Nephron progenitor cell (in vitro differentiated cells): ENCODE measurements at regions not wholly inside any gene's neighbourhood (a gene's known extent, or its start where the extent isn't known, plus 50 kb on each side); places are given as distances from the start of the nearest gene placed in this dataset.

ENCODE experiments used
- DNase-seq: peaks from one replicate; pipeline ENCODE4 v3.0.0; 2021
- H3K27ac Mint-ChIP-seq: 2 replicates; pipeline ENCODE4 v1.8.0; 2021; ENCODE audit warnings: mild to moderate bottlenecking, moderate library complexity, mixed read lengths
- H3K27me3 Mint-ChIP-seq: 2 replicates; pipeline ENCODE4 v1.8.0; 2021; ENCODE audit warnings: mild to moderate bottlenecking, low read depth, mixed read lengths; ENCODE audit not compliant: poor library complexity
- H3K36me3 Mint-ChIP-seq: 2 replicates; pipeline ENCODE4 v1.8.0; 2021; ENCODE audit warnings: low read depth, mixed read lengths
- H3K4me1 Mint-ChIP-seq: 2 replicates; pipeline ENCODE4 v1.8.0; 2021; ENCODE audit warnings: mixed read lengths
- H3K4me3 Mint-ChIP-seq: 2 replicates; pipeline ENCODE4 v1.8.0; 2021; ENCODE audit warnings: mild to moderate bottlenecking, moderate library complexity, mixed read lengths
- H3K9me3 Mint-ChIP-seq: 2 replicates; pipeline ENCODE4 v1.8.0; 2021; ENCODE audit warnings: mild to moderate bottlenecking, moderate library complexity, mixed read lengths
- TF ChIP-seq, protein P1 (sequence below): fragments of 200-600 bp; sonication (generic); IDR thresholded peaks from 2 replicates; pipeline ENCODE4 v1.5.0; 2021; ENCODE audit warnings: antibody characterized with exemption

- H3K4me1 Mint-ChIP-seq = no peaks in the 10 kb centered on the region
- TF ChIP-seq, protein P1, sequence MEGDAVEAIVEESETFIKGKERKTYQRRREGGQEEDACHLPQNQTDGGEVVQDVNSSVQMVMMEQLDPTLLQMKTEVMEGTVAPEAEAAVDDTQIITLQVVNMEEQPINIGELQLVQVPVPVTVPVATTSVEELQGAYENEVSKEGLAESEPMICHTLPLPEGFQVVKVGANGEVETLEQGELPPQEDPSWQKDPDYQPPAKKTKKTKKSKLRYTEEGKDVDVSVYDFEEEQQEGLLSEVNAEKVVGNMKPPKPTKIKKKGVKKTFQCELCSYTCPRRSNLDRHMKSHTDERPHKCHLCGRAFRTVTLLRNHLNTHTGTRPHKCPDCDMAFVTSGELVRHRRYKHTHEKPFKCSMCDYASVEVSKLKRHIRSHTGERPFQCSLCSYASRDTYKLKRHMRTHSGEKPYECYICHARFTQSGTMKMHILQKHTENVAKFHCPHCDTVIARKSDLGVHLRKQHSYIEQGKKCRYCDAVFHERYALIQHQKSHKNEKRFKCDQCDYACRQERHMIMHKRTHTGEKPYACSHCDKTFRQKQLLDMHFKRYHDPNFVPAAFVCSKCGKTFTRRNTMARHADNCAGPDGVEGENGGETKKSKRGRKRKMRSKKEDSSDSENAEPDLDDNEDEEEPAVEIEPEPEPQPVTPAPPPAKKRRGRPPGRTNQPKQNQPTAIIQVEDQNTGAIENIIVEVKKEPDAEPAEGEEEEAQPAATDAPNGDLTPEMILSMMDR = no peak
- H3K27ac Mint-ChIP-seq = no peak overlapping the region
- no peaks in the 10 kb centered on the region for H3K27me3 Mint-ChIP-seq
- no peaks in the 10 kb centered on the region for H3K36me3 Mint-ChIP-seq
- no peaks in the 10 kb centered on the region for H3K9me3 Mint-ChIP-seq
- DNase-seq = no peak
- no peak overlapping the region for H3K4me3 Mint-ChIP-seq
These were observed 765.2 kb upstream of the SEL1L start for GRCh38 chr14:82298811-82299210.

DNA sequence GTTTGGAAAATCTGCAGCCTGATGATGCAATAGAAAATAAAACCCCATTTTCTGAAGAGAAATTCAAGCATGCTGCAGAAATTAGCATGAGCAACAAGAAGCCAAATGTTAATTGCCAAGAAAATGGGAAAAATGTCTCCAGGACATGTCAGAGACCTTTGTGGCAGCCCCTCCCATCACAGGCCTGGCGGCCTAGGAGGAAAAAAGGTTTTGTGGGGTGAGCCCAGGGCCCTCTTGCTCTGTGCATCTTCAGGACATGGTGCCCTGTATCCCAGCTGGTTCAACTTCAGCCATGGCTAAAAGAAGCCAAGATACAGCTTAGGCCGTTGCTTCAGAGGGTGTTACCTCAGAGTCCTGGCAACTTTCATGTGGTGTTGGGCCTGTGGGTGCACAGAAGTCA is 775.5 kb upstream of the SEL1L start:
- Mint-ChIP-seq H3K36me3 (peaks cover 5% of the 10 kb centered on the region), H3K9me3 (peaks cover 16% of the 10 kb centered on the region), H3K4me3 (no peak overlapping the region), H3K27me3 (no peaks in the 10 kb centered on the region), H3K27ac (no peak overlapping the region), H3K4me1 (no peaks in the 10 kb centered on the region)
- DNase-seq = no peak
- TF ChIP-seq, protein P1 = no peak

- no peak overlapping the region for H3K27ac Mint-ChIP-seq
- no peak overlapping the region for H3K4me3 Mint-ChIP-seq
- peaks cover 2% of the 10 kb centered on the region for H3K36me3 Mint-ChIP-seq
- peaks cover 10% of the 10 kb centered on the region for H3K9me3 Mint-ChIP-seq
- TF ChIP-seq, protein P1 = no peak
- no peaks in the 10 kb centered on the region for H3K27me3 Mint-ChIP-seq
- no peaks in the 10 kb centered on the region for H3K4me1 Mint-ChIP-seq
- DNase-seq = no peak
These were observed 780.2 kb upstream of the SEL1L start for GRCh38 chr14:82313889-82314288.

- H3K36me3 Mint-ChIP-seq = no peaks in the 10 kb centered on the region
- H3K27ac Mint-ChIP-seq = no peak overlapping the region
- TF ChIP-seq, protein P1 = no peak
- DNase-seq = no peak
- H3K4me1 Mint-ChIP-seq = no peaks in the 10 kb centered on the region
- peaks cover 16% of the 10 kb centered on the region for H3K9me3 Mint-ChIP-seq
- no peak overlapping the region for H3K4me3 Mint-ChIP-seq
- peaks cover 8% of the 10 kb centered on the region for H3K27me3 Mint-ChIP-seq
These were observed 794.8 kb upstream of the SEL1L start for GRCh38 chr14:82328442-82328841.

DNA sequence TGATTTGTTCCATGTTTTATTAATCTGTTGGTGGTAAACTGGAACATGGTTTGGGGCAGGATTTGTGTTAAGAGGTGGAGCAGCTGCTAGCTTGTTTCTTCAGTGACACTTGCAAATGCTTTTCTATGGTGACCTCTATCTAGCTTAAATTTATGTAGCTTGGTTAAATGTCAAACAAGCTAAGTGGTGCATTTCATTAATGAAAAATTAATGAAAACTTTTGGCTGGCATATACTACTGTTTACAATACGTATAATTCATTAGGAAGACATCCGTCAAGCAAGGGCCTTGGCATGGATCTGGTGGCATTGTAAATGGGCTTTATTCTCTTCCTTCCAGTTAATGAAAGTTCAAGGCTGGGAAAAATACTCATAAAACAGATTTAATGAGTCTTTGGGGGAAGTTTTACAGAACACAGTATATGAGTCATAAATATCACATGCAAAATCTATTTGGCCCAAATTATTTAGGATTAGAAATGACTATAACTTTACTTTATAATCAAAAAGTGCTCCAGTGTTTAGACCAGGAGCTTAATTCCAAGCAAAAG is 807.7 kb upstream of the SEL1L start:
- H3K9me3 Mint-ChIP-seq = peaks cover 6% of the 10 kb centered on the region
- H3K27me3 Mint-ChIP-seq = peaks cover 7% of the 10 kb centered on the region
- H3K36me3 Mint-ChIP-seq = no peaks in the 10 kb centered on the region
- H3K4me3 Mint-ChIP-seq = no peak overlapping the region
- H3K4me1 Mint-ChIP-seq = no peaks in the 10 kb centered on the region
- no peak for DNase-seq
- TF ChIP-seq, protein P1 = no peak
- H3K27ac Mint-ChIP-seq = no peak overlapping the region

DNA sequence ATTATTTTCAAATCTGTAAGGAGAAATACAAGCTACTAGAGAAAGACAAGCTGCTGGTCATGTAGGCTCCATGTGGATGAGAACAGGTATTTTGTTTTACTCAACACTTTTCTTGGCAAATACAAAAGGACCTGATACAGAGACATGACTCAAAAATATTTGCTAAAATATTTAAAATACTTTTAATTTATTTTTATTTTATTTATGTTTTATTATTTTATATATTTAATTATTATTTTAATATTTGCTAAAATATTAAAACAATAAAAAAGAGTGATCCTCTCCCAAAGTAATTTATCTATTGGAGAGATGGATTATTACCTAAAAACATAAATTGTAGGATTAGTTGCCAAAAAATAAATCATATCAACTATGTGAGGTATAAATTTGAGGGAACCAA is 808.9 kb upstream of the SEL1L start:
- Mint-ChIP-seq H3K9me3 (peaks cover 9% of the 10 kb centered on the region), H3K4me1 (no peaks in the 10 kb centered on the region), H3K27me3 (peaks cover 3% of the 10 kb centered on the region), H3K4me3 (no peak overlapping the region), H3K36me3 (no peaks in the 10 kb centered on the region), H3K27ac (no peak overlapping the region)
- TF ChIP-seq, protein P1 = no peak
- DNase-seq = no peak
